Stimulated activated CD8-positive, alpha-beta memory T cell treated with anti-CD3 and anti-CD28 coated beads, Interleukin-15, amount 100 ng/mL, for 4 hours (primary cell): ENCODE measurements at regions not wholly inside any gene's neighbourhood (a gene's known extent, or its start where the extent isn't known, plus 50 kb on each side); places are given as distances from the start of the nearest gene placed in this dataset.

Experiments used
- DNase-seq, 2 donors: peaks; one replicate each; pipeline ENCODE4 v3.0.0-alpha.2; 2020; ENCODE audit warnings: low read depth in 2 of 2

- DNase-seq = no peak
Observed at GRCh38 chr20:57080796-57081195, 185.6 kb downstream of the BMP7 start.

GRCh38 chr20:57082357-57082945, 184.0 kb downstream of the BMP7 start:
- DNase-seq = no peak

GRCh38 chr20:57083072-57083471, 183.4 kb downstream of the BMP7 start:
- DNase-seq = no peak

GRCh38 chr20:57086066-57086465, 180.4 kb downstream of the BMP7 start:
- DNase-seq = no peak

GRCh38 chr20:57087102-57087501, 179.3 kb downstream of the BMP7 start:
- no peak for DNase-seq

GRCh38 chr20:57087705-57088104, 178.7 kb downstream of the BMP7 start:
- DNase-seq = no peak

GRCh38 chr20:57088436-57088835, 178.0 kb downstream of the BMP7 start:
- DNase-seq = no peak

GRCh38 chr20:57089699-57090144, 176.7 kb downstream of the BMP7 start:
- DNase-seq = no peak

- no peak for DNase-seq
Observed at GRCh38 chr20:57090590-57091560, 175.6 kb downstream of the BMP7 start.

GRCh38 chr20:57091748-57092111, 174.7 kb downstream of the BMP7 start:
- no peak for DNase-seq

- peak in 1 of 2 donors; percentile 2 for DNase-seq
Observed at GRCh38 chr20:57092112-57092899, 174.1 kb downstream of the BMP7 start.

- no peak for DNase-seq
Observed at GRCh38 chr20:57092900-57093530, 173.4 kb downstream of the BMP7 start.

GRCh38 chr20:57093766-57094165, 172.7 kb downstream of the BMP7 start:
- no peak for DNase-seq

- no peak for DNase-seq
Observed at GRCh38 chr20:57094252-57094891, 172.1 kb downstream of the BMP7 start.

GRCh38 chr20:57094991-57095390, 171.4 kb downstream of the BMP7 start:
- no peak for DNase-seq

- DNase-seq = no peak
Observed at GRCh38 chr20:57095426-57095825, 171.0 kb downstream of the BMP7 start.

GRCh38 chr20:57097245-57097915, 169.1 kb downstream of the BMP7 start:
- DNase-seq = no peak

GRCh38 chr20:57102160-57102559, 164.3 kb downstream of the BMP7 start:
- no peak for DNase-seq

GRCh38 chr20:57102566-57102965, 163.9 kb downstream of the BMP7 start:
- no peak for DNase-seq

- DNase-seq = no peak
Observed at GRCh38 chr20:57103146-57103800, 163.2 kb downstream of the BMP7 start.
